HG03196 (cell line): ENCODE measurements at regions not wholly inside any gene's neighbourhood (a gene's known extent, or its start where the extent isn't known, plus 50 kb on each side); places are given as distances from the start of the nearest gene placed in this dataset.

Experiments used
- ATAC-seq: cut with Tn5 transposase; IDR thresholded peaks from one replicate; pipeline ENCODE4 v1.9.1; 2021; ENCODE audit not compliant: unreplicated experiment

DNA sequence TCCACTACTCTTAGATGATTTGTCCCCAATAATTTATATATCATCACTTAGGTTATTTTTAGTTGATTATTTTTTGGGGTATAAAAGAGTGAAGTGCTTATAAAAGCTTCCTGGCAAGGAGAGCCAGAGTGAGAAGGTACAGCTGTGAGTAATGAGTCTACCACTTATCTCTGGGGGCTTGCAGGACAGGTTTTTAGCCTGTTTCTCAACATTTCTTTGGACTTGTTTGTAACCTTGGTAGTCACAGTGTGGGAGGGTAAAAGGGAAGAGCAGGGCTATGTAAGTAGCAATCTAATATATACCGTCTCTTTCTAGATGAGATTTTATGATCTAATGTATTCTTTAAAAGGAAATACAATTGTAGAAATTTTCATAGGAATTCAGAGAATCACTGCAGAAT is 321.3 kb upstream of the GOLIM4 start:
- no peak for ATAC-seq

DNA sequence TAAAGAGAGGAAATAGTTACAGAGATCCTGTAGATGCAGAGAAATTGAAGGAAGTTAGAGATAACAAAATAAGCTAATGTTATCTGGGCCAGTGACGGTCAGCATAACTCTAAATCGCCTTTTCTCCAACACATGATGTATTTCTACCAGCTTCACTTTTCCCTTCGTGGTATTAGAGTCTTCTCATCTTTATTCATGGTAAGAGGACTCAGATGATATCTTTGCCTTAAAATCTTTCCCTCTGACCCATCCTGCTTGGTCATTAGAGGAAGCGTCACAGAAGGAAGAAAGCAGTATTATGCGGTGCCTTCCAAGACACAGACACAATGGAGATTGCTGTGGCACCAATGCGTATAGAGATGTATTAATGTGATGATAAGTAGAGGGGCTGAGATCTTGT is 320.7 kb upstream of the GOLIM4 start:
- no peak for ATAC-seq

GRCh38 chr3:168414149-168414548 is 318.4 kb upstream of the GOLIM4 start:
- ATAC-seq = no peak

DNA sequence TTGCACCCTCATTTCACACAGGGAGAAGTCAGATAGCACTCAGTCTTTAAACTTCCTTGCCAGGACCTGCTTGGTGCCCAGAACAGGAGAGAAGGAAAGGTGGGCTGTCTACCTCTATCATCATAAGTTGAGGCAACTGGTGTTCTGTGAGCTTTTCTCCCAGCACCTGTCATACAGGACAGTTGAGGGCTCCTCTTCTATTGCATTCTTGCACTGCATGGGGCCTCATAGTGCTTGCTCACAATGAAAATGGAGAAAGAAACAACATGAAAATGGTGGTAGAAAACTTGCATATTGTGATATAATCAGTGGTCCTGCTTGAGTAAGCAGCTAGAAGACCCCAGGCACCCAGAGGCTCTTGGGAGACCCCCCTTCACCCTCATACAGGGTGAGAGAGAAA is 311.7 kb upstream of the GOLIM4 start:
- ATAC-seq = no peak

GRCh38 chr3:168405288-168405687 is 309.6 kb upstream of the GOLIM4 start:
- no peak for ATAC-seq

DNA sequence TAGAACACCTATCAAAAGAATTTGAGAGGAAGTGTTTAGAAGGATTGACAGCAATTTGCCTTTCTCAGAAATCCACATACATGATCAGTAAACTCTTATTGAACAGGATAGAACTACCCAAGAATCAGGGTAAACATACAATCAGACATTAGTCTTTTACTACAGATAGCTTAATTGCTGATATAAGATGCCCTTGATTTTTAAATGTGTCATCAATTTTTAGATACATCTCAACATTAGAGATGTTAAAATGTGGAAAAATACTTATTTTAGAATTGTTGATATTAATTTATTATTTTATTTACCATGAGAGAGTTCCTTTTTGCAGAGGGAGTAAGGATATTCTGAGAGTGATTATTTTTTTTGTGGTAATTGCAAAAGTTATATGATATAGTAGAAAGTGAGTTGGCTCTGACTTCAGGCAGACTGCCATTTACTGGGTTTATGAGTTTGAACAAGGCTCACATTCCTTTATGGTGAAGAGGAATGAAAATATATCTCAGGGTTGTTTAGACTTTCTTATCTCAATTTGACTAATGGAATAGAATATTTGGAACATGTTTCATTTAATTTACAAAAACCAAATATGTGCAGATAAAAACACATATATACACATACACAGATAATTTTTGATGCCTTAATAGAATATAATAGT is 302.8 kb upstream of the GOLIM4 start:
- no peak for ATAC-seq

DNA sequence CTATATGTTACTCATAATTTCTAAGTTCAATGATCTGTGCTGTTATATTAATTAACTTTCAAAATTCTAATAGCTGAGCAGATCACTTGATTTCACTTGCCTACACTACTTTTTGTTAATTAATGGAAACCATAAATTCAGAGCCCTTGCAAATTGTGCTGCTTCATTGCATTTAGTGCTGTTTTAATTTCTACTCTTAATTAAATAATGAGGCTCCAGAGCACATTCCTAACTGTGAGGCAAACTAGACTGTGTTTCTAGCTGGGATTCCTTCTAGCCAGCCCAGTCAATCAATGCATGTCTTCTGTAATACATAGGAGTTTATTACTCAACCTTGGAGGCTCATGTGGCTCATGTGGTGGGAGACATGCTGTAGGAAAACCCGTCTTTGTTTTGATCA is 301.1 kb upstream of the GOLIM4 start:
- ATAC-seq = no peak

- ATAC-seq = no peak
These were observed 299.8 kb upstream of the GOLIM4 start for GRCh38 chr3:168395551-168395950.

DNA sequence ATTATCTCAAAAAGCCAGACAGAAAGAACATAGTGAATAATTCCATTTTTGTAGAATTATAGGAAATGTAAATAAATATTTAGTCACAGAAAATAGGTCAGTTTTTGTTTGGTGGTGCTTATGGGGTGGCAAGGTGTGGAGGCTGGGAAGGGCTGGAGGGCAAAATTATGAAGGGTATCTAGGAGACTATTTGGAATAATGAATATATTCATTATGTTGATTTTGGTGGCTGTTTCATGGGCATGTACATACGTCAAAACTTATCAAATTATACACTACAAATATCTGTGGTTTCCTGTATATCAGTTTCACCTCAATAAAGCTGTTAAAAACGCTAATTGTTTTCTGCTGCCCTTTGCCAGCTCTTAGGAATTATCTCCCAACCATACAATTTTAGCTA is 298.7 kb upstream of the GOLIM4 start:
- ATAC-seq = no peak

GRCh38 chr3:168386301-168386700 is 290.6 kb upstream of the GOLIM4 start:
- ATAC-seq = no peak

- ATAC-seq = no peak
These were observed 289.3 kb upstream of the GOLIM4 start for GRCh38 chr3:168384990-168385389.

DNA sequence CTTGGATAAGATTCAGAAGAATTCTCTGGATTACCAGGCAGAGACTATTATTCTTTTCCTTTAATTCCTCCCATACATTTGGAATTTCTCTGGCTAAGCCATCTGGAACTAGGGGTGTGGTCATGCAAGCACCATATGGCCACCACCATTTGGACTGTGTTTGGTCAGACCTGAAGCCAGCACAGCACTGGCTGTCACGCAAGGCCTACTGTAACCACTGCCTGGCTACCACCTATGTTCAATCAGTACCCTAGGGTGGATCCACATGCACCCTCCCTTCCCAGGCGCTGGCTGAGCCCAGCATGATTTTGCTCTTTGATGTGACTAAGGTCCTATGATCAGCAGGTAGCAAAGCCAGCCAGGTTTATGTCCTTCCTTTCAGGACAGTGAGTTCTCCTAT is 287.8 kb upstream of the GOLIM4 start:
- no peak for ATAC-seq

- ATAC-seq = no peak
These were observed 276.1 kb upstream of the GOLIM4 start for GRCh38 chr3:168371846-168372245.

GRCh38 chr3:168364967-168365366 is 269.2 kb upstream of the GOLIM4 start:
- no peak for ATAC-seq

GRCh38 chr3:168362661-168363247 is 267.0 kb upstream of the GOLIM4 start:
- ATAC-seq = no peak

- ATAC-seq = no peak
These were observed 266.4 kb upstream of the GOLIM4 start for GRCh38 chr3:168362156-168362555.

DNA sequence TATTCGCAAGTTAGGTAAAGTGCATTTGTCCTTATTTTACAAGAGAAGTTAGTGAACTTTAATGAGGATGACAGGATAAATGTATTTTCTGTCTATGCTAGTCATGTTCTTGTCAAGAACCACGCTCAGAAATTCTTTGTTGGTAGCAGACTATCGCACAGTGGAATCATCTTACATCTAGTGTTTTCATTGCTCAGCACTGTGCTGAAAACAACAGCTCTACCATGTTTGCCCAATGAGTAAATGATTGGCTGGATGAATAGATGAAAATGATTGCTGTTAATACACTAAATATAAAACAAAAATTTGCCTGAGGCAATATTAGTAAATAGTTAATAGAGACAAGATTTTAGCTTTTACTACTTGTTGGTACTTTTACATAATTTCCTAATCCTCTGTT is 265.3 kb upstream of the GOLIM4 start:
- ATAC-seq = no peak

GRCh38 chr3:168342946-168343850 is 247.5 kb upstream of the GOLIM4 start:
- no peak for ATAC-seq

GRCh38 chr3:168341956-168342936 is 246.5 kb upstream of the GOLIM4 start:
- no peak for ATAC-seq

- no peak for ATAC-seq
These were observed 245.6 kb upstream of the GOLIM4 start for GRCh38 chr3:168341192-168341815.
